GM19468 (cell line): ENCODE measurements at regions not wholly inside any gene's neighbourhood (a gene's known extent, or its start where the extent isn't known, plus 50 kb on each side); places are given as distances from the start of the nearest gene placed in this dataset.

Experiments used
- ATAC-seq: cut with Tn5 transposase; IDR thresholded peaks from one replicate; pipeline ENCODE4 v1.9.1; 2021; ENCODE audit warnings: mild to moderate bottlenecking, moderate library complexity, moderate number of reproducible peaks; ENCODE audit not compliant: unreplicated experiment; ENCODE audit errors: extremely low read depth

DNA sequence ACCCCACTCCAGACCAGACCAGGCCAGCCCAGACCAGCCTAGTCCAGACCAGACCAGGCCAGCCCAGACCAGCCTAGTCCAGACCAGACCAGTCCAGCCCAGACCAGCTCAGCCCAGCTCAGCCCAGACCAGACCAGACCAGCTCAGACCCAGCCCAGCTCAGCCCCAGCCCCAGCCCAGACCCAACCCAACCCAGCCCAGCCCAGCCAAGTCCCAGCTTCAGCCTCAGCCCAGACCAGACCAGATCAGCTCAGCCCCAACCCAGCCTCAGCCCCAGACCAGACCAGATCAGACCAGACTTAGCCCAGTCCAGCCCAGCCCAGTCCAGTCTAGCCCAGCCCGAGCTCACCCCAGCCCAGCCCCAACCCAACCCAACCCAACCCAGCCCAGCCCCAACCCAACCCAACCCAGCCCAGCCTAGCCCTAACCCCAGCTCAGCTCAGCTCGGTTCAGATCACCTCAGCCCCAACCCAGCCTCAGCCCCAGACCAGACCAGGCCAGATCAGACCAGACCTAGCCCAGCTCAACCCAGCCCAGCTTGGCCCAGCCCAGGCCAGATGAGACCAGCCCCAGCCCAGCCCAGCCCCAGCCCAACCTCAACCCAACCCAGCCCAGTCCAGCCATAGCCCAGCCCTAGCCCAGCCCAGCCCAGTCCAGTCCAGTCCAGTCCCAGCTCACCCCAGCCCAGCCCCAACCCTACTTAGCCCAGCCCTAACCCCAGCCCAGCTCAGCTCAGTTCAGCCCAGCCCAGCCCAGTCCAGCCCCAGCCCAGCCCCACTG lies 204.7 kb downstream of the BCL11B start:
- no peak for ATAC-seq

DNA sequence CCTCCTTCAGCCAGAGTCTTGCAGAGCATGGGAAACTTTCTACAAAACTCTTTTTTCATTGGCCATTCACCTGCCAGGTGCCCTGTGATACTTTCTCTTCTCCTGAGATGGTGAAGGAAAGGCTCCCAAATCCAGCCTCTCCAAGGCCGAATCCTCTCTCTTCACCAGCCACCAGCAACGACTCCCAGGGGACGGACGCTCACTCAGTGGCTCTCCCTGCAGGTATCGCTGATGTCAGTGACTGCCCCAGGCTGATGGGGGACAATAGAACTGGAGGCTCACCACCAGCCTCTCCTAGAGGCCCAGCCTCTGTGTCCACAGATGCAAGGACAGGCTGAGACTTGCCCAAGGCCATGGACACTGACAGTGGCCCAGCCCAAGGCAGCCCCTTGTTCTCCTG lies 204.1 kb downstream of the BCL11B start:
- no peak for ATAC-seq

DNA sequence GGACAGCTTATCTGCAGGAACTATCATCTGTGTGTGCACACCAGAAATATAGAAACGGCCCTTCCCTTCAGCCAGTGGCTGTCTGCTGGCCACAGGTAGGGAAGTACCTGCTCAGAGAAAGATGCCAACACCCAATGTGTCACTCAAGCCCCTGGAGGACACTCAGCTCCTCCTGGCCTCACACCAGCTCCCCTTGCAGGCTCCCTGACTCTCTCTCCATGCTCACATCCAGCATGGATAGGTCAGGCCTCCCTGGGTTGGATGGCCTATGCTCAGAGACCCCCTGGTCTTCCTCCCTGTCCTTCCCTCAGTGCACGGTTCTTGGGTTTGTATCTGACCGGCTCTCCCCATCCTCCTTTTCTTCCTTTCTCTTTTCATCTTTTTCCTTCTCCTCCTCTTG lies 202.1 kb downstream of the BCL11B start:
- ATAC-seq = no peak

DNA sequence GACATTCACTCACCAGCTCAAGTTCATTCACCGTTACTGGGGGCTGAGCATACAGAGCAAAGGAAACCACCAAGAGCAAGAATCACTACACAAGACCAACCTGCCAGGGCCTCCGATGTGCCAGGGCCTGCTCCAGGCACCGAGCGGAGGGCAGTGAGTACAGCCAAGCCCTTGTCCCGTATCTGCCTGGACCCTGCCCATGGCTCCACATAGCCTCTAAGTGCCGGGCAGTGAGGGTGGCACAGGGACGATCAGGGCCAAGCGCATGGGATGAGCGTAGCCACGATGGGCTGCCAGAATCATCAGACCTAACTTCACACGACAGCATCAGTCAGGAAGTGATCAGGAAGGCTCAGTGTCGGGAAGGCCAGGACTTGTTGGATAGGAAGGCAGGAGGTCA lies 199.6 kb downstream of the BCL11B start:
- no peak for ATAC-seq

DNA sequence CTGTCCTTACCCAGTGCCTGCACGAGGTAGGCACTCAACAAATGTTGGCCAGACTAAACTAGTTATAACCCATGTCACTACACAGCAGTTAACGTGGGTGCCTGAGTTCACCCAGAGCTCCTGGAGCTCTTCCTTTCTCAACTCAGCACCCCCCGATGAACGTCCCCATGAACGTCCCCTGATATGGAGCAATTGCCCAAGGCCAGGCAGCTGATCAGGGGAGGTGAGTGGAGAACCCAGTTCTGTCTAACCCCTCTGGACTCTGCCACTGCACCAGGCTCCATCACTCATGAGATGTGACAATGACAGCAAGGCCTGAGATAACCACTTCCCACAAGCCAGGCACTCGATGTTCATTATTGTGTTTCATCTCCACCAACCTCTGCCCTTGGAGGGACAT lies 199.0 kb downstream of the BCL11B start:
- no peak for ATAC-seq

DNA sequence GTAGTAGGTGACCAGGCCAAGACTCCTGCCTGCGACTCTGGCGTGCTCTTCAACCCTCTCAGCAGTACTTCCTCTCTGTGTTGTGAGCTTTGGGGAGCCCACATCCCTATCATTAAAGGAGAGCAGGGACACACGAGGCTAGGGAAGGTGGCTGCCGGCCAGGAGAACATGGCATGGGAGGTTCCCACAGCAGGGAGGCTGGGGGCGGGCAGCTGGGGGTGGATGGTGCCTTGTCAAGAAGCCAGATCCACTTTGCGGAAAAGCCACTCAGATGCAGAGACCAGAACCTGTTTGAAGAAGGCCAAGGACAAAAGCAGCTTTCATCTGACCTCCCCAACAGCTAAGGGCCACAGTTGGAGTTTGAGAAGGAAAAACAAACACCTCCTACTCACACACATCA lies 198.6 kb downstream of the BCL11B start:
- ATAC-seq = no peak

DNA sequence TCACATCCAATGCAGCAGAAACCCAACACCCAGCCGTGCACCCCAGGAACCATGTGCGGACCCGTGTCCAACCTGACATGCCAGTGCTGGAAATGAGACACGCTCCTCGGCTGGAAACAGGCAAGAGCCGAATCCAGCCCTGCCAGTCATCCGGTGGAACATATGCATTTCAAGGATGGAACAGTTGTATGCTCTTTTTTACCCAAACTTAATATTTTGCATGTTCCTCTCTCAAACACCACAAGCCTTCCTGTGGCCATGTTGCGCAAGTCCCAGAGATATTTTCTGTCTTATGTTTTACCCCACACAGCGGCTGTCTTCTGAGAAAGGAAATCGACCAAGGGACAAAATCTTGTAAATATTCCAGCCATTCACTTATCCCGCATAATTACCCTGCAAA lies 196.9 kb downstream of the BCL11B start:
- no peak for ATAC-seq

DNA sequence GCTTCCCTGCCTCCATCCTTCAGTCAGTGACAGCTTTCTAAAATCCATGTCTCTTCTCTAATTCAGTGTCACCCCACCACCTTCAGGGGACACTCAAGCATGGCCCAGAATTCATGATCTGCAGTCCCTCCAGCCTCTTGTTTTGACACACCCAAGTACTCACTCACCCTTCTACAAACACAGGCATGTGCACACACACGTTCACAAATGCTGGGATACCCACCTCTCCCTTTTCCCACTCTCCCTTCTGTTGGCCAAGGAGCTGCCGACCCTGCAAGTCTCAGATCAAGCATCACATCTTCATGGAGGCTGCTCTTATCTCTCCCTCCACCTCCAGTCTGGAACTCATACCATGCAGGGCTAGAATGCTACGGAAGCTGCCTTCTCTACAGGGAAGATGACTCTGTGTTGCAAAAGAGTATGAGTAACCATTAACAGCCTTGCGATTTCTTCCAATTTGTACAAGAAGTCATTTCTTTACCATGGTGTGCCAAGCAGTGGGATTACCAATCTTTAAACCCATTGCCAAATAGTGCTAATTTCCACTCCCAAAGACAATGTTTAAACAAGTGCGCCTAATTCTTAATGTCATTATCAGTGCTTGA lies 196.1 kb downstream of the BCL11B start:
- ATAC-seq = no peak

DNA sequence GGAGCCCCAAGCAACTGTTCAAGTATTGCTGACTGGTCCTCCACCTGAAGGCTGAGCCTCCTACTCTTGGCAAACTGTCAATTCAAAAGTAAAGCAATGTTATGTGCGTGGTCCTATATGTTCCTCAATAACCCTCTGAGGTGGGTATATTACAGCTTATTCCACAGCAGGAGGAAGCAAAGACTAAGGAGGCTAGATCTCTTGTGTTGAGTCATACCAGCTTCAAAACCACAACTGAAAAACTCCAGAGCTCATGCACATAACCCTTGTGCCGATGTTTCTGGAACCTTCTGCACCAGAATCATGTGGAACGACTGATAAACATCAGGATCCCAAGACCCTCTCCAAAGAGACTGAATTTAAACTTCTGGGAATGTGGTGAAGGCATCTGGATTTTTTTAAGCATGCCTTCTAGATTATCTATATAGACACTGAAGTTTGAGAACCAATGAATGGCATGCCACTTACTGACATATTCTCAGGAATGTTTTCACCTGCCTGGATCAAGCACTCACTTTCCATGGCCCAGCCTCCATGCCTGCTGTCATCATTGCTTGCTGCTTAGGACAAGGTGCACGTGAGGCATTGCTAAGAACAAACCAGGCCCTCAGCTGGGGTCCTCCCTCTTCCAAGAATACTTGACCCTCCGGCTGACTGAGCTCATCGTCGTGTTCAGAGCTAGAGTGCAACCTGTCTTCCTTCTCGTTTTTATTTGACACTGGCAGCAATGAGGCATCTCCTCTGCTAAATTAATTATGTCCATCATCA lies 194.7 kb downstream of the BCL11B start:
- ATAC-seq = no peak

DNA sequence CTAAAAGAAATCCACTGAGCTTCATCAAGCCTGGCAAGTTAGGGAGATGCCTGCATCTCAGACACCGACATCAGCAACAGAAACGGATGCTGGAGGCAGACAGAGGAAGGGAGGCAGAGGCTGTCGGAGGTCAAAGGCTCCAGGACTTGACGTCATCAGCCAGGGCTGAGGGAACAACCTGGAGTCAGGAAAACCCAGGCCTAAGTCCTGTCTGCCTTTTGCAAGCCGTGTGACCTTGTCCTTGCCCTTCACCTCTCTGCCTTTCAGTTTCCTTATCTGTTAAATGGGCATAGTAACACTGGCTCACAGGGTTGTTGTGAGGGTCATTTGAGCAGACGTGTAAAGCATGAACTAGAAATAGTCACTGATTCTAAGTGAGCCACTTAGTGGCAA lies 194.2 kb downstream of the BCL11B start:
- ATAC-seq = no peak

DNA sequence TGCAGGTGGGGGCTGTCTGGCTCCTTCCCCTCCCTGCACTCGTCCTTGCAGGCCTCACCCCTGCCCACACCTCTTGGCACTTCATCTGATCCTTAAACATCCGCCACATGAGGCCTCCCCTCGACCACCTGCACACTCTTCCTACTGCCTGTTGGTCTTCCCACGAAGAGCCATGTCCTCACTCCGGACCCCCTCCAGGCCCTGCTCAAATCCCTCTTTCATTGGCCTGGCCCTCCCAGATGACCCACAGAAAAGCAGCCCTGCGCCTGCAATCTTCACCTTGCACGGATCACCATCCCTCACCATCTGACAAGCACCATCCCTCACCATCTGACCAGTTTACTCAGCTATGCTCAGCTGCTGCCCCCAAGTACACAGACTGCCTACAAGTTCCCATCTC lies 193.6 kb downstream of the BCL11B start:
- ATAC-seq = no peak

DNA sequence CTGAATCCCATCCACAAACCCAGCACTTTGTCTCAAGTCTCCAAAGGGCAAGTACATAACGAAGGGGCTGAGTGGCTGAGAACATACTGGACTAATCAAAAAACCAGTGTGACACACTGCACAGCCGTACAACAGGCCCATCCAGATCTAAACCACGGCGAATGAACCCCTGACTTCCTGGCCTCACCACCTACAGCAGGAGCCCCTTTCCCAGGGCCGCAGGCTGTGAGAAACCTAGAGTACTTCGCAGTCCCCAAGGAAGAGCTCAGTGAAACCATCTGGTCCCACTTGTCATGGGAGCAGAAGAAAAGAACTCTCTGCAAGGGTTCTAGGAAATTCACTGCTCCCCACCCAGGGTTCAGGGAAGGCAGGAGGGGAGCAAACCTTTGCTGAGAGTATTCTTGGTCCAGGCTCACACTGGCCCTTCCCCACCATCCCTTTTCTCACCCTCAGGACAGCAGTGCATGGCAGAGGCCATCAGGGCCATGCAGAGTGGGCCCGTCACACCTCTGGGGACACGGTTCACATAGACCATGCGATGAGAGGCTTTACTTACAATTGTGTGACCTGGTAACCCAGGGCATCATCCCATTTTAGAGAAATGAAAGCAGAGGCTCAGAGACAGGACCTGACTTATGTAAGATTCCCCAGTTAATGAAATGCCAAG lies 192.8 kb downstream of the BCL11B start:
- no peak for ATAC-seq

DNA sequence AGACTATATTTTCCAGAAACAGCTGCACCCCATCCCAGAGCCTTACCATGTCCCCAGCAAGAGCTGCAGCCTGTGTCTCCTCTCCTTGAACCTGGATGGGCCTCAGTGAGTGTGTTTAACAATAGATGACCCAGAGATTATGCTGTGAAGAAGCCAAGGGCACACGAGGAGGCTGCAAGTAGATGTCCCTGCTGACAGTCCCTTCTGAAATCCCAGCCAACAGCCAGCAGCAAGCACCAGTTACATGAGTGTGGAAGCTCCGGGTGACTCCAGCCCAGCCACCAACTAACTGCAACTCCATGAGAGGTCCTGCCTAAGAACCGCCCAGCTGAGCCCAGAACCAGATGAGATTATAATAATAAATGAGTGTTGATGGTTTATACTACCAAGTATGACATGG lies 191.7 kb downstream of the BCL11B start:
- ATAC-seq = no peak

DNA sequence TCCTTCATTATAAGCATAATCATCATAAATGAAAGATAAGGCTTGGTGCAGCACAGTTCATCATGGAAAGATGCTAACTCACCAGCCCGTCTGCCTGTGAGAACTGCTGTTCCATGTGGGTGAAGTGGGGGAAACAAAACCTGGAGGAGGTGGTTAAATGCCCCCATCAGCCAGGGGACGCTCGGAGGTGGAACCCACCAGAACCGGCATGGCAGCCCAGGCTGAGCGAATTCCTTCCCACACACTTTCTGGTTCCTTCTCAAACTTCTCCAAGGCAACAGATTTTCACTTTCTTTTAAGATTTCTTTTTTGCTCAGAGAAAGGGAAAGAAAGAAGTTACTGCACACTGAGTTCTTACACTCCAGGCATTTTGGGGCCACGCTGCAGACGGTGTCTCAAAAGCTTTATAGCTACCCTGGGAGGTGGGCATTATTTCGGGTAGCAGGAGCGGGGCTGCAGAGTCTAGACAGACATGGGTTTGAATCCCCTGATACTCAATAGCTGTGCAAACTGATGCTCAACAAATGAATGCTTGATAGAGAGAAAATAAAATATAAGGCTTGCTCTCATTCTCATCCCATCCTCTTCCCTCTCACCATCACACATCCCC lies 190.7 kb downstream of the BCL11B start:
- ATAC-seq = no peak

DNA sequence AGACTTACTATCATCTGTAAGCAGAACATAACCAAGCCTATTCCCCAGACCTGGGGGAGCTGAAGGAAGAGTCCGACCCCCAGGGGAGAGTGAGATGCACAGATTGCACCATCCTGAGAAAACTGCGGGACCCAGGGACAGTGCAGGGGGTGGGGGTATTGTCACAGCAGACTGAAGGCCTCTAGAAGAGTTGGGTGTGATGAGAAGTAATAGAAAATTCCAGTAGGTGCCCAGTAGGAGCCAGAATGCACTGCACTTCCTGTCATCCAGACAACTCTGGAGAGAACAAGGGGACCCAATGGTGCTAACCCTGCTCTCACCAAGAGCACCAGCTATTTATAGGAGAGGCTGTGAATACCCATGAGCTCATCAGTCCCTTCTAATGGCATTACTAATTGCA lies 190.1 kb downstream of the BCL11B start:
- ATAC-seq = no peak

DNA sequence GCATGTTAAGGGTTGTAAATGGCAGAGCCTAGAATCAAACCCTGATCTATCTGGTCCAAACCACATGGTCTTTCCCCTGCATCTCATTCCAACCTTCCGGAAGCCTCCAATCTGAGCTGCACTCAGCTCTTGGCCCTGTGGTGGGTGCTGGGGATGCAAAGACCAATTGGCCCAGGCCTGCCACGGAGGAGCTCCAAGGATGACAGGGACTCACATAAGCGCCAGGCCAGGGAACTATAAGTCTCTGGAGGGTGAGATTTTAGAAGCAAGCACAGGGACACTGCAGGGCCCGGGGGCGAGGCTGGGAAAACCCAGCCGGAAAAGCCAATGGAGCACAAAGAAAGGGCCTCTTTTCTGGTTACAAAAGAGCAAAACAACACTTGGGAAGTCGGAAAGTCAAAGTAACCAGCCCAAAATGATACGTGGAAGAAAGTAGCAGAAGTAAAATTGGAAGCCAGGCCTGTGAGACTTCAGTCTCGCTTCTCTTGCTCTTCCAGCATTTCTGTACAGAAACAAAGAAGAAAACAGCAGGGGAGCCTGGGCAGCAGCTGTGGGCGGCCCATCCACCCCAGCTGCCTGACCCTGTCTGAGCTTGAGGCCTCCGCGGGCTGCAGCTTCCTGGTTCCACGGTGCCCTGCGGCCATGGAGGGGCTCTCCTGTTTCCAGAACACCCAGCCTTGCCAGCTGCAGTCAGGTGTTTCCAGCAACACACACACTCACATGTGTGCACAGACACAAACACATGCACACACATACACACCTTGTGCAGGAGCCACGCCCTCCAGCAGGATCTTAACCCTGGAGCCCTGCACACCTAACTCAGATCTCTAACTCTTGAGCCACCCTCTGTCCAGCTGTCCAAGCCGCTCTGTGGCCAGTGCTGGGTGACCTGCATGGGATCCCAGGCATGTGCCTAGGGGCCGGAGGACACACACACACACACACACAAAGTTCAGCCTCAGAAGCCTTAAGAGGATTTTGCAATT lies 178.2 kb downstream of the BCL11B start:
- no peak for ATAC-seq

DNA sequence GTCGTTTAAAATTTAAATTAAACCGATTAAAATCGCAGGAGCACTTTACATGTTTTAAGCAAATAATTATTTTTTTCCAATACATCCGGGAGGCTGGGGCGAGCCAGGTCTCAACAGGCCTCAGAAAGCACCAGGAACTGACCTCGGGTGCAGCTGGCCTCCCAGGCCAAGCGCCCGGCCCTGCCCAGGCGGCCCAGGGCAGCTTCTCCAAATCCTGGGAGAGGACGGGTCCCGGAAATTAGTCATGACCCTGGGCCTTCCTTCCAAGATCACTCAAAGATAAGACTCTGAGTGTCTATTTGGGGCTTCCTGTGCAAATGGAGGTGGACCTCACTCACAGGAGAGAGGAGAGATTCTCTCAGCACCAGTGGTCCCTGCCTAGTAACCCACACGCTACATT lies 177.1 kb downstream of the BCL11B start:
- ATAC-seq = no peak

DNA sequence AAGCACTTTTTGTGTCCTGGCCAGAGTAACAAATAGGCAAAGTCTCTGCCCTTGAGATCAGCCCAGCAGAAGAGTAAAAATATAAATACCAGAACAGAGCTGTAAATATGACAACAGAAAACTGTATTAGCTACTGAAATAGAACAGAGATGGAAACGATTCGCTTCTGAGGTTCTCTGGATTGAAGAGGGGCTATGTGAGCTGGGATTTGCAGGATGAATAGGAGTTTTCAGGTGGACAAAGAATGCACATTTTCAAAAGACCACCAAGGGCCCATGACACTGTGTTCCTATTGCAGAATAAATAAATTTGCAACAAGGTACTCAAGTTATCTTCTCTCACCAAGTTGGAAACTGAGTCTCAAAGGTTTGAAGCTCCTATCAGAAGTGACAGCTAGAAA lies 176.6 kb downstream of the BCL11B start:
- no peak for ATAC-seq

DNA sequence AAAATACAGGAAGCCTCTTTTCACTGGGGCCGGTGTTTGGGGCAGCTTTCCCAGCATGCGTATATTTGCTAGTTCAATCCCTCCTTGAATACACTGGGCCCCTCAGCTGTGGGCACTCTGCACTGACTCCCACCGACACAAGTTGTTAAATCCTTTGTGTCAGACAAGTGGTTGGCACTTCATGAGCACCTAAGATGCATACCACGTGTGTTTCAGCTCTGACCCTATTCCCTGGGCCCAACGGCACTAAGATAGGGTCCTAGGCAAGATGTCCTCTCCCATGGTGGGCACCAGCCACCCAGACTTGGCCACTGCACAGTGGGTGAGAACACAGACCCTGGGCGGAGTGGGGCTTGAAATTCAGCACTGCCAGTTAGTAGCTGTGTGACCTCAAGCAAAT lies 173.8 kb downstream of the BCL11B start:
- no peak for ATAC-seq
